ENCODE measurements at regions not wholly inside any gene's neighbourhood (a gene's known extent, or its start where the extent isn't known, plus 50 kb on each side); places are given as distances from the start of the nearest gene placed in this dataset.

DNA sequence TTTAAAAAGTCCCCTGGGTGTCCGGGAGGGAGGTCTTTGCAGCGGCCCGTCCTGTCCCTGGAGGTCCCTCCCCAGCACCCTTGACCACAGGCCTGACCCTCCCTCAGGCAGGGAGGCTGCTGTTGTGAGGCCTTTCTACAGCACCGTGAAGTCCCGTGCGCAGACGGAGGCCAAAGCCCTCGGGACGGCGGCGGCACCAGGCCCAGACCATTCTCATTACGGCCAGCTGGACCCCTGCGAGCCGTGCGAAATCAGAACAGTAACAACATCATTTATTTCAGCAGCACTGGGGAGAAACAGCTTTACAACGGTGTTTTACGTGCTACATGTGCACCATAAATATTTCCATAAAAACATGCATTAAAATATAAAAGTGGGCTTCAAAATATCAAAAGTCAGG is 101.4 kb upstream of the ACTRT2 start:
- DNase-seq, result no peak

- DNase-seq, result no peak
Measured at GRCh38 chr1:2920421-2921015, 100.7 kb upstream of the ACTRT2 start.

GRCh38 chr1:2921970-2922686 is 99.1 kb upstream of the ACTRT2 start:
- DNase-seq, result peak; percentile 16 to 35

GRCh38 chr1:2923351-2923750 is 97.9 kb upstream of the ACTRT2 start:
- no peak for DNase-seq

DNA sequence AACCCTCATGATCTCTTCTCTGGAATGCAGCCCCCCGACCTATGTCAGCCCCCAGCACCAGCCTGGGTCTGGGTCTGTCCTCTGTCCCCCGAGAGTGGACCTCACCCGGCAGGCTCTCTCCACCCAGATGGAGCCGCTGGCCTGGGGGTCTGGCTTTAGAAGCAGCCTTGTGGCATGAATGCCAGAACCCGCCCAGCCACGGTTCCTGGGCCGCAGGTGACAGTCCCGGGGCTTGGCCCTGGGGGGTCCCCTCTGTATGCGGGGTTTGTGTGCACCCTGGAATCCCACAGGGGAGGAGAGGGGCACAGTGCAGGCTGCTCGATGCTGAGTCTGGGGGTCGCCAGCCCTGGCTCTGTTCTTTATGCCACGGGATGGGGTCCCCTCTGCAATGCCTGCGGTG is 96.0 kb upstream of the ACTRT2 start:
- no peak for DNase-seq

- no peak for DNase-seq
Measured at GRCh38 chr1:2925918-2926317, 95.3 kb upstream of the ACTRT2 start.

- DNase-seq, result no peak
Measured at GRCh38 chr1:2926447-2927055, 94.7 kb upstream of the ACTRT2 start.

GRCh38 chr1:2927393-2928360 is 93.6 kb upstream of the ACTRT2 start:
- no peak for DNase-seq

- no peak for DNase-seq
Measured at GRCh38 chr1:2928366-2929325, 92.6 kb upstream of the ACTRT2 start.

DNA sequence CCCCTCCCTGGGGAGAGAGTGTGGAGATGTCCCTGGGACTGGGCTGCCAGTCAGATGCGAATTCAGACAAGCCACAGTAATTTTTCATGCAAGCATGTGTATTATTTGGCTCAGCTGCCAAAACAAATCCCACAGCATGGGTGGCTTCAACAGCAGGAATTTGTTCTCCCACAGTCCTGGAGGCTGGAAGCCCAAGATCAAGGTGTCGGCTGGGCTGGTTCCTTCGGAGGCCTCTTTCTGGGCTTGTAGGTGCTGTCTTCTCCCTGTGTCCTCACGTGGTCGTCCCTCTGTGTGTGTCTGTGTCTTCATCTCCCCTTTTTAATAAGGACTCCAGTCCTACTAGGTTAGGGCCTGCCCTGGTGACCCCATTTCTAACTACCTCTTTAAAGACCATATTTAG is 91.9 kb upstream of the ACTRT2 start:
- no peak for DNase-seq

GRCh38 chr1:2930016-2930815 is 91.1 kb upstream of the ACTRT2 start:
- no peak for DNase-seq

- no peak for DNase-seq
Measured at GRCh38 chr1:2930913-2931723, 90.1 kb upstream of the ACTRT2 start.

DNA sequence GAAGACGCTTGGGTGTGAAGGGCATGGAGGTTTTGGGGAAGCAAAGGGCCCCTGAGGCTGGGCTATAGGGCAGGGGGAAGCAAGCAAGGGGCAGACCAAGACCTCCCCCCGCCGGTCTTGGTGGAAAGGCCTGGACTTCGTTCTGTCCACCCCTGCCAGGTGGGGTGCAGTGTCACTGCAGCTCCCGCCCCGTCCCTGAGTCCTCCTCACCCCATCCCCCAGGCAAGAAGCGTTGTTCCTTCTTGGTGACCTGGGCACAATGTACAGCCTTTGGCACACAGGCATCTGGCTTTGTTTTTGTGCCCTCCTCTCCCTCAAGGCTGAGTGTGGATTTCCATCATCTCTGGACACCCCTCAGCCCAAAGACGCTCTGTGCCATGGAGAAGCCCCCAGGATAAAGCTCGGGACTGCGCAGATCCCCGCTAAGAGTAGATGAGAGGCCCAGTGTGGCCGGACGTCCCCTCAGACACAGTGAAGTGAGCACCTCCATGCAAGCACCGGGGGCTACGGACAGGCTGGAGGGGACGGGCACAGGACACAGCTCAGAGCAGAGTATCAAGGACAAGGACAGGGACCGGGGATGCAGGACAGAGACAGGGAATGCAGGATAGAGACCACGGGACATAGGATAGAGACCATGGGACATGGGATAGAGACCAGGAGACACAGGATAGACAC is 89.4 kb upstream of the ACTRT2 start:
- no peak for DNase-seq

DNA sequence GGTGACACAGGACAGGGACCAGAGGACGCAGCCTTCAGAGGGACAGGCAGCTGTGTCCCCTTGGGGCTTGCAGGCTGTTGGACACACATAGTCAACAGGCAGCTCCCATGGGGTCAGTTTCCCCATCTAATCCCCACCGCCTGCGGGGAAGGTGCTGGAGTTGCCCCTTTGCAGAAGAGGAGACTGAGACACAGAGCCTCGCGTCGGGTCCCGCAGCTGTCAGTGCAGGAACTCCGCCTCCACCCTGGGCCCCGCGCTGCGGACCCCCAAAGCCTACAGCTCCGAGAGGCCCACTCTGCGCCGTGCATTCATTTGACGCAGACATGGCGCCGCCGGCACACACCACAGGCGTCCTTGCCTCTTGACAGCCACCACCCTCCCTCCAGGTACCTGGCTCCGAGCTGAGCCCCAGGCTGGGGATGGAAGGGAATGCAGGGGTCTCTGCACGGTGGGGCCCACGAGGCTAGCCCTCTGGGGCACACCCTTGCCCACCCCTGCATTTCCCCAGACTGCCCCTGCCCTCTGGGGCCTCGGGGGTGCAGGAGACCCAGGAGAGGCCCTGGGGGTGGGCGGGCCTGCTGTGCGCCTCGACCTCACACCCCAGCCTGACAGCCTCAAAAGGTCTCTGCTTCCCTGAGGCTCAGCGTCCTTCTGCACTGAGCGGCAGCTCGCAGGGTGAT is 88.5 kb upstream of the ACTRT2 start:
- no peak for DNase-seq

- DNase-seq, result no peak
Measured at GRCh38 chr1:2933431-2934155, 87.7 kb upstream of the ACTRT2 start.

GRCh38 chr1:2934156-2934540 is 87.1 kb upstream of the ACTRT2 start:
- no peak for DNase-seq

DNA sequence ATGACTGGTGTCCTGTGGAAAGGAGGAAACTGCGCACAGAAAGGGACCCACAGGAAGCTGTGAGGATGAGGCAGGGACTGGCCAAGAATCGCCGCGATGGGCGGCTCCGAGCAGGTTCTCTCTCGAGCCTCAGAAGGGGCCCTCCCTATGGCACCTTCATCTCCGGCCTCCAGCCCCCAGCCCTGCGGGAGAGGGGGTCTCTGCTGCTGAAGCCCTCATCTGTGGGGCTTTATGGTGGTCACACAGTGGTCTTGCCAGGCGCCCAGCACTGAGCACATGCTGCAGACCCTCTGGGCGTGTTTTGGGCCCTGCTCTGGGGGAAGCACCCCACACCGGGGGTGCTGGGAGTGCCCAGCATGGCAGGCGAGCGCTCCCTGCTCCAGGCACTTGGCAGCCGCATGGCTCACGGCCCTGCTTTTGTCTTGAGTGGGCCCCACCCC is 86.6 kb upstream of the ACTRT2 start:
- no peak for DNase-seq

GRCh38 chr1:2935184-2935583 is 86.1 kb upstream of the ACTRT2 start:
- DNase-seq, result no peak
